HG03280 (cell line): ENCODE measurements at regions not wholly inside any gene's neighbourhood (a gene's known extent, or its start where the extent isn't known, plus 50 kb on each side); places are given as distances from the start of the nearest gene placed in this dataset.
"Not testable (repeated sequence)": the region's sequence is repeated elsewhere in the genome, so short reads cannot be mapped to it uniquely, and the experiment has no call there.

Experiments
- ATAC-seq: cut with Tn5 transposase; IDR thresholded peaks from one replicate; pipeline ENCODE4 v1.9.1; 2021; ENCODE audit warnings: mild to moderate bottlenecking, moderate library complexity; ENCODE audit not compliant: unreplicated experiment

DNA sequence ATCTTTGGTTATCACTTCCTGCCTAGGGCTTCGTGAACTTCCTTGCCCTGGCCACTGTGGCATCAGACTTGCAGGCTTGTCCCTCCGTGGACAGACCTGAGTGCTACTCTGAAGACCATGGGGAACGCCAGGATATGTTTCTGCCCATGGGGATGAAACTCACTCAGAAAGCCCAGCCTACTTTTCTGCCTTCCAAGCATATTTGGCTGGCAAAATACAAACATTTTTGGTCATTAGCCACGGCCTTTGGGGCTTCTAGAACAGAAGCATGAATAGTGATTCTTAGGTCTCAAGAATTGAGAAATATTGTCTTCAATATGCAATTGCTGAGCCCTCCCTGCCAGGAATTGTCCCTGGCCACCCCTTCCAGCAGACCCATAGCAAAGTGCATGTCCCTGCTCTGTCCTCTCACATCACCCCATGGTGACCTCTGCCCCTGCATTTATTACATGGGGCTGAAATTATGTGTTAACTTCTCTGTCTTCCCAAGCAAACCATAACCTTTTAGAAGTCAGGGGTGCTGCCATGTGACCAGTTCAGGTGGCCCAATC is 152.4 kb downstream of the OSR1 start:
- no peak for ATAC-seq

DNA sequence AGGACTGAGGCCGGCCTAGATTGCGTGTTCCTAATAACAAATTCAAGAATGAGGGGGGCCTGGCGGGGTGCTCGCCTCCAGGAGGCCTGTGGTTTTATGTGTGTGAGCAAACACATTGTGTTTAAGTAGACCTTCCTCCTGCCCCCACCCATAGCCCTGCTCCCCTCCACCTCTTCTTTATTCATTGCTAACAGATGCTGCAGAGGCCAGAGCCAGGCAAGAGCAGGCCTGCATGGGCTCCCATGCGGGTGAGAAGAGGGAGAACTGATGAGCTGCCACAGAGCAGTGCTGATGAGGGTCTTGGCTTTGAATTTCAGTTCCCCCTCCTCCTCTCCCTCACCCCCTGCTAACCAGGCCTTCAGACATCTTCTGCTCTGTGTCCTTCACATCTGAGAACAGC is 154.6 kb downstream of the OSR1 start:
- no peak for ATAC-seq

DNA sequence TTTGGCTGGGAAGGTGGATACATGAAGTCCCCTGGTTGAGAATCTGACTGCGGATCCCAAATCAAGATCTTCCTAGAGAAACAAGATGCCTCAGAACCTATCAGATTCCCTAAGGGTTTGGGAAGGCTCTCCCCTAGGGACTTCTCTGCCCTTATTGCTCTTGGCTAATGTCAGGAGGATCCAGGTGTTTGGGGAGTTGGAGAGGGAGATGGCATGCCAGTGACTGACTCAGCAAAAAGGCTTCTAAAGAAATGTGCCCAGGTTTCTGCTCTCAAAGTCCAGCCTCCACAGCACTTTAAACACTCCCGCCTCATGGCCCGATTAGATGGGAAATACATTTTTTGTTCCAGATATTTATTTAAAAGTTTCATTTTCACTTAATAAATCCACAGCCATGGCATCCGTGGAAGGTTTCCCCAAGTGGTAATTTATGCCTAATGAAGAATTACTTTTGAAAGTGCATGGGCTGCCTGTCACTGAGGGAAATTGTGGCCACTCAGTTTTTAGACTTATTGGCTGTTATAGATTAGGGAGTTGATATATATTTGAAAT is 156.4 kb downstream of the OSR1 start:
- no peak for ATAC-seq

DNA sequence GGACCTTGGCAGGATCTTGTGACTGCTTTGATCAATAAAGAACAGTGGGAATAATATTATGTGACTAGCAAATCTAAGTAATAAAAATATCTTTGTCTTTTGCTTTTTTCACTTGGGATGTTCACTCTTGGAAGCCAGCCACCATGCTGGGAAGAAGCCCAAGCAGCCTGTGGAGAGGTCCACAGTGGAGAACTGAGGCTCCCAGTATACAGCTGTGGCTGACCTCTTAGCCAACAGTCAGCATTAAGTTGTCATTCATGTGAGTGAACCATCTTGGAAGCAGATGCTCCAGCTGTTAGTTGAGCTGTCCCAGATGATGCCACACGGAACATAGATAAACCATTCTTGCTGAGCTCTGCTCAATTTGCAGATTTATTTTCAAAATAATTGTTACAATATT is 160.0 kb downstream of the OSR1 start:
- no peak for ATAC-seq

DNA sequence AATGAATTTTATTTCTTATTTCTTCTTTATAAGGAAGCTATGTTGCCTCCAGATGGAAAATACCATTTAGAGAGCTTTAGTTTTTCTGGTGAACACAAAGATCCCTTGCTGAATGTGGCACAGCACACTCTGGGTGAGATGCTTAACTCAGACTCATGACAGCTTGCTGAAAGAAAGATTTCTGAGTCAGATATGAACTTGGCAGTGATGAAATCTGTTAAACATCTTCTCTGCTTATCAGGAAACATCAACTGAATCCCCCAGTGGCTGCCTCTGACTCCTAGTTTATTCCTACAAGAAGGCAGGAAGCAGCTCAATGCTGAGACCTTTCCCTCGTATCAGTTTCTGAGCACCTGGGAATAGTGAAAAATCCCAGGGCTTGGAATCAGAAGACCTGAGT is 162.8 kb downstream of the OSR1 start:
- no peak for ATAC-seq

DNA sequence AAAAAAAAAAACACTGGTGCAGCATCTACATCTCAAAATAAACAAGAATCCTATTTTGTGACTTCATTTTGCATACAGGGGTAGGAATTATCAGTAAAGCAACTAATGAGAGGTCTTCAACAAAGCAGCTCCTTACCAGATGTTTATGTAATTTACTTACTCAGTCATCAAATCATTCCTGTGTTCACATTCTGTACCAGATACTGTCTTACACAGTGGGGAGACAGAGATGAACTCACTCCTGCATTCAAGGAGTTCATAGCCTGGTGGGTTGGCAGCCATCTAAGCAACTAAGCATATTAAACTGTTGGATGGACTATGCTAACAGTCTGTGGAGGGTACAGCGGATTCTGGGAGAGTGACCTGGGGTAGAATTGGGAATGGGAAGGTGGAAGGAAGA is 169.0 kb downstream of the OSR1 start:
- no peak for ATAC-seq

DNA sequence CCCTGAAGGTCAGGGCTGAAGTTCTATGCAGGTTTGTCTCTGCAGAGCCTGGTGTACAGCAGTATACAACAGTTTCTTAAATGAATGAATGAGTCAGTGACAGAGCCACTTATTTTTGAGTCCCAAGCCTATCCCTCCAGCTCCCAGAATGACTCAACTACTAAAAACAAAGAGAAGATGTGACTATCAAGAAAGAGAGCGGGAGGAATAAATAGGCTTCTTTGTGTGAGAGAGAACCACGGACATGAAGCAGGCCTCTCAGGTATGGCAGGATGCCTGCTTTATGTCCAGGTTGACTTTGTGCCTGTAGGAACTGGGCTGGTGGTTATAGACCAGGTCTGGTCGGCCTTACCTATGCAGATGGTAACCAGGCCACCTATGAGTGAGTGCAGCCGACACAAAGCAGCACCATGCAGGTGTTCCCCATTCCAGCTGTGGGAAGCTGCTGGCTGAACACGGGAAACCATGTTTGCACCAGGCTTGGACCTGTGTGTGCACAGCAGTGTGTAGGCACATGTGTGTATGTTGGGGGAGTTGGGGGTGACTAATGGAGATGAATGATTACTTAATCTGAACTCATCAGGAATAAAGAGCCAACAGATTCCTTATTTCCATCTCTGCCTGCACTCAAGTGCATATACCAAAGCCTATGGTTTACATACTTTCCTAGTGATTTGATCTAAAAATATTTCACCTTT is 171.0 kb downstream of the OSR1 start:
- no peak for ATAC-seq

DNA sequence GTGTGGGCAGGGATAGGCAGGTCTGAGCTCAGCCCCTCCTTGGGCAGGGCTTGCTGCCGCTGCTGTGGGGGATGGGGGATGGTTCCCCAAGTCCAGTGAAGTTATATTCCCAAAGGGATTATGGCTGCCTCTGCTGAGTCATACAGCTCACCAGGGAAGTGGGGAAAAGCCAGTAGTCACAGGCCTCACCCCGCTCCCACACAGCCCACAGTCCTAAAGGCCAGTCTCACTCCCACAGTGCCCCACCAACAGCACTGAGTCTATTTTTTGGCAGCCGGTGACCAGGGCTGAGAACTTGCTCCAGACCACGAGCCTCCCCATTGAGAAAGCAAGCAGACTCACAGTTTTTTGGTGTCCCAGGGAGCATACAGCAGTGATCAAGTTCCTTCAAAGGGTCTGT is 173.3 kb downstream of the OSR1 start:
- ATAC-seq, result no peak

DNA sequence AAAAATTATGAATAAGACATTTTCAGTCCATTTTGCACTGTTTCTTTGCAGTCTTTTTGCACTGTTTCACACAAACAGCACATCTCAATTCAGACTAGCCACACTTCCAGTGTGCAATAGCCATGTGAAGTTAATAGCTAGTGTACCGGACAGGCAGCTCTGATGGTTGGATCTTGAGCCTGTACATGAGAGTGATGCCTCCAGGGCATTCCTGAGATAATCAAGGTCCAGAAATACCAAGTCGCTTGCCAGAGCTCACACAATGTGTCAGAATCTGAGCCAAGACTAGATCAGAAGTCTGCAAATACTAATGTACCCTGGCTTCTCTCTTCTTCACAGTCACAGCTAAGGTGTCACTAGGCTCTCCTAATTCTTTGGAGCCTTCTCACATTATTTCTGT is 180.2 kb downstream of the OSR1 start:
- no peak for ATAC-seq

DNA sequence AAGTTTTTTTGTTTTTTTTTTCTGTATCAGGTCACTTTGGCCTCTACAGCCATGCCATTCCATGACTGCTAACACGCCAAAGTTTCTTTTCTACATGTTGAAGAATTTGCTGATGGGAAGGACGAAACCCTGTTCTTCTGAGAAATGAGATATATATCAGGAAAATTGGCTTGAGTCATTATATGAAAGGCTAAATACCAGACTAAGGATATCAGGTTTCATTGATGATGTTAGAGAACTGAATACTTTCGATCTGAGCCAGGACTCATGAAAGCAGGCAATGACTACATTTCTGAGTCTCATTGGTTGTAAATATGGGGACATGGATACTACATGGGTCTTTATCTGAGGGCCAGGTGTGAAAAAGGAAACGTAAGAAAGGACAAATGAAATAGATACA is 181.4 kb downstream of the OSR1 start:
- no peak for ATAC-seq

DNA sequence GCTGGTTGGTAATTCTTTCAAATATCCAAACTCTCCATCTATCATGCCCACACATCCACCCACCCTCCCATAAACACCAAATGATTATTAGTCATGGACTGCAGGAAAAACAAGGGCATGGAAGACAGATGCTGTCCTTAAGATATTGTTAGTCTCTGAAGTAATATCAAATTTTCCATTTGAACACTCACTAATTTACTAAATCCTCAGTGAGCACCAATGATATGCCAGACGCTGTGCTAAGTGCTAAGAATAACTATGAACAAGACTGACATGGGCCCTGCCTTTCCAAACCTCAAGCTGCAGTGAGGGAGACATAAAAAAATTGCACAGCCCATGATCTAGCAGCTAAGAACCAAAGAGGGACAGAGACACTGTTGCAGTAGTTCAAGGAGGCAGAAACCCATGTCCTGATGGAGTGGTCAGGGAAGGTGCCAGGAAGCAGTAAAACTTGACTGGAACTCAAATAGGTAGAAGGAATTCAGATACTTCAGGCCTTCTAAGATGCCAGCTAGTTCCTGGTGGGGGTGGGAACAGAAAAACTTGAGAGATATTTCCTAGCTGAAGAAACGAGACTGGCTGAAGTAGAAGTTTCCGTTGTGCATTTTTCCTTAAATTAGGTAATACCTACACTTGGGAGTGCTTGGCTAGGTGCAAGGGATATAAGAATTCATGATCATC is 182.1 kb downstream of the OSR1 start:
- no peak for ATAC-seq

DNA sequence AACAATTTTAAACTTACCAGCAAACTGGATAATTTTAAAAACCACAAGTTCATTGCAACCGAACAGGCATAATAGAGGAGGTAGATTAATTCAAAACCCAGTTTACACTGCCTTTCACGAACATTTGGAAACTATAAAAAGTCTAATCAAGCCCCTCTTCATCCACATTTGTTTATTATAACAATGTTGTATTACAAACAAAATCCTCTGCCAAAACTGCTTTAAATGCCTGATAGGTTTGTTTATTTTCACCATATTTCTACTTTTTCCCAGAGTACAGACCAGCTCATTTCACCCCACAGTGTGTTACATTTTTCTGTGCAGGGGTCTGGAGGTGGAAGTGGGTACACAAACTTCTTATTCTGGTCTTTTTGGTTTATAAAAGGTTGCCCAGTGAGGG is 184.2 kb downstream of the OSR1 start:
- ATAC-seq, result no peak

DNA sequence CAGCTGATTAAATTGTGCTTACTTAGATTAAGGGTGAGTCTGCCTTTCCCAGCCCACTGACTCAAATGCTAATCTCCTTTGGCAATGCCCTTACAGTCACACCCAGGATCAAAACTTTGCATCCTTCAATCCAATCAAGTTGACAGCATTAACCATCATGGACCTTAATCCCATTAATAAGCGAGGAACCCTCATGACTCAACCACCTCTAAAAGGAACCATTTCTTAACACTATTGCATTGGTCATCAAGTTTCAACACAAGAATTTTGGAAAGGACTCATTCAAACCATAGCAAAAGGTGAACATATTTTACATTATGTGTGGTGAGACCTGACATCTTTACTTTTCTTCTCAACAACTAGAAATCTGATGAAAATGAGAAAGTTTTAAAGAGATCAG is 187.0 kb downstream of the OSR1 start:
- no peak for ATAC-seq

DNA sequence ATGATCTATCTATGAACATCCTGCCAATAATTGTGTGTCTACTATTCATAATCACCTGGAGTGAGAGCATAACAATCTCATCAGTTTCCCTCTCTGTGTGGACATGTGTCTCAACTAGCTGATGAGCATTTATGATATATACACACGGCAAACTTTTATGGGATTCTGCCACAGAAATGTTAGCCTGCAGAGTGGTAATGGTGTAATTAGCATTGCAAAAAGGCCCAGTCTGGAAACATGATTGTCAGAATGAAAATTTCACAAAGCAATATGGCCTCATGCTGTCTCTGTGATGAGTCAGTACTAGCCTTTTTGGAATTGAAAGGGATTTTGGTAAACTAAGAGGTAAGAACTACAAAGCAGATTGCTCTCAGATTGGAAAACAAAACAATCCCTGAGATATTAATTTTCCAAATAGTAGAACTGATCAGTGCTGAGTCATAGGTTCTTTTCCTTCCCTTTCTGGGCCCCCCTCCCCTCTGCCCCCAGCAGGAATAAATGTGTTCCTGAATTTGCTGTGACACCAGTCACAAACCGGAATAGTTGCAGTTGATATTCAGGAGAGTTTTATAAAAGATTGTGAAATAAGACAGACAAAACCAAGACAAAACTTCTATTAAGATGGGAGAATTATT is 189.2 kb downstream of the OSR1 start:
- ATAC-seq, result no peak

DNA sequence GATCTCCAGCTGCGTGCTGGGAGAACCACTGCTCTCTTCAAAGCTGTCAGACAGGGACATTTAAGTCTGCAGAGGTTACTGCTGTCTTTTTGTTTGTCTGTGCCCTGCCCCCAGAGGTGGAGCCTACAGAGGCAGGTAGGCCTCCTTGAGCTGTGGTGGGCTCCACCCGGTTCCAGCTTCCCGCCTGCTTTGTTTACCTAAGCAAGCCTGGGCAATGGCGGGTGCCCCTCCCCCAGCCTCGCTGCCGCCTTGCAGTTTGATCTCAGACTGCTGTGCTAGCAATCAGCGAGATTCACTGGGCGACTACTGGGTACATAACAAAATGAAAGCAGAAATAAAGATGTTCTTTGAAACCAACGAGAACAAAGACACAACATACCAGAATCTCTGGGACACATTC is 194.3 kb downstream of the OSR1 start:
- ATAC-seq, result not testable (repeated sequence)

DNA sequence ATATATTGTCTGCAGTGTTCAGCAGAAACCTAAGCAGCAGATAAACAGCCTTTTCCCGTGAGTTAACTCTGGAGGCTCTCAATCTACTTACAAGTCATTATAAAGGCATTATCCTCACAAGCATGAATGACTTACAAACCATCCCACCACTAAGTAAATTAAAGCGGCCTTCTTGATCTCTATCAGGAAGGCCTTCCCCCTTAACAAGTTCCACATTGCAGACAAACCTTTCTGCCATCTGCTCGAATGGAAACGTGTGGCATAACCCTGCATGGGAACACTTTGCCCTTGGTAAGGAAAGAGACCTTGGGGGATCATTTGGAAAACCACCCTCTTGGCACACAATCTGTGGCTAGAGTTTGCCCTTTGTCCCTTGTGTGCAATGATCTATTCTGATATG is 199.5 kb downstream of the OSR1 start:
- ATAC-seq, result no peak

DNA sequence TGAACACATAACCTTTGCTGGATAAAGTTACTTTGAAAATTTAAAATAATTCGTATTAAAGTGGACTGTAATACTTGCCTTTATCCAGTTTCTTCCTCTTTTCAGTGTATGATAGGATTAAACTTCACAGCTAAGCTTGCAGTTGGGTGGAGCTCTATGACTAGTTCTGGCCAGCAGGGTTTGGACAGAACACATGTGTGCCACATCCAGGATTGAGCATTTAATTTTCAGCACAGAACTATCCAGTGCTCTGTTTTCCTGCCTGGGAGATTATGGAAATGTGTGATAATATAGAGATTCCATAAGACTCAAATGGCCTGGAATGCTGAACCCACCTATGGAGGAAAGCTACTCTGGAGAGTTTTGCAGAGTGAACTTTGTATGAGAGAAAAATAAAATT is 200.2 kb downstream of the OSR1 start:
- ATAC-seq, result no peak

DNA sequence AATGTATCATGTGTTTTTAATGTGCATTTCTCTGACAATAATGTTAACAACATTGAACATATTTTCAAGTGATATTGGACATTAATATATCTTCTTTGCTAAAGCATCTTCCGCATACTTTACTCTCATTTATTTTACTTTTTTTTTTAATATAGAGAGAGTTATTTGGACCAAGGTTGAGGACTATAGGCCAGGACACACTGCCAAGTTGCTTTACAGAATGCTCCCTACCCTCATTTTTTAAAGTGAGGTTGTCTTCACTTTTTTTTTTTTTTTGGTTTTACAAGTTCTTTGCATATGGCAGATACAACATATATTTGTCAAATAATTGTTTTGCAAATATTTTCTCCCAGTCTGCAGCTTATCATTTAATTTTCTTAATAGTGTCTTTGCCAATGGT is 201.8 kb downstream of the OSR1 start:
- ATAC-seq, result no peak

DNA sequence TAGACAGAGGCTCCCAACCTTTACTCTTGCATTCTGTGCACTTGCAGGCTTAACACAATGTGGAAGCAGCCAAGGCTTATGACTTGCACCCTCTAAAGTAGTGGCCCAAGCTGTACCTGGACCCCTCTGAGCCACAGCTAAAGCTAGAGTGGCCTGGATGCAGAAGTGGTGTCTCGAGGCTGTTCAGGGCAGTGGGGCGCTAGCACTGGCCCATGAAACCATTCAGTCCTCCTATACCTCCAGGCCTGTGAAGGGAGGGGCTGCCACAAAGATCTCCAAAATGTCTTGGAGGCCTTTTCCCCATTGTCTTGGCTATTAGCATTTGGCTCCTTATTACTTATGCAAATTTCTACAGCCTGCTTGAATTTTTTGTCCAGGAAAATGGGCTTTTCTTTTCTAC is 207.7 kb downstream of the OSR1 start:
- no peak for ATAC-seq

DNA sequence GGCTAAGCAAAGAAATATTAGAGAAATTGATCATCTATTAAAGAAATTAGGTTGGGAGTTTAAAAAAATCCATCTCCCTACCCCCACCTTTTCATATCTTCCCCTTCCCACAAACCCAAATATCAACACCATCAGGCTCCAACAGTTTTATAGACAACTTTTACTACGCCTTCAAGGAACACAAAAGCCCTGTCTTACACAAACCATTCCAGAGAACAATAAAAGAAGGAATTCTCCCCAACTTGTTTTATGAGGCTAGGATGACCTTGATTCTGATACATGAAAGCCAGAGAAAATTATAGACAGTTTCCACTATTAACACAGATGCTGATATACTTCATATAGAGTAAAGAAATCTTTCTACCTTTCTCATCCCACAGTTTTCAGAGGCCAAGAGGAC is 211.6 kb downstream of the OSR1 start:
- ATAC-seq, result no peak

DNA sequence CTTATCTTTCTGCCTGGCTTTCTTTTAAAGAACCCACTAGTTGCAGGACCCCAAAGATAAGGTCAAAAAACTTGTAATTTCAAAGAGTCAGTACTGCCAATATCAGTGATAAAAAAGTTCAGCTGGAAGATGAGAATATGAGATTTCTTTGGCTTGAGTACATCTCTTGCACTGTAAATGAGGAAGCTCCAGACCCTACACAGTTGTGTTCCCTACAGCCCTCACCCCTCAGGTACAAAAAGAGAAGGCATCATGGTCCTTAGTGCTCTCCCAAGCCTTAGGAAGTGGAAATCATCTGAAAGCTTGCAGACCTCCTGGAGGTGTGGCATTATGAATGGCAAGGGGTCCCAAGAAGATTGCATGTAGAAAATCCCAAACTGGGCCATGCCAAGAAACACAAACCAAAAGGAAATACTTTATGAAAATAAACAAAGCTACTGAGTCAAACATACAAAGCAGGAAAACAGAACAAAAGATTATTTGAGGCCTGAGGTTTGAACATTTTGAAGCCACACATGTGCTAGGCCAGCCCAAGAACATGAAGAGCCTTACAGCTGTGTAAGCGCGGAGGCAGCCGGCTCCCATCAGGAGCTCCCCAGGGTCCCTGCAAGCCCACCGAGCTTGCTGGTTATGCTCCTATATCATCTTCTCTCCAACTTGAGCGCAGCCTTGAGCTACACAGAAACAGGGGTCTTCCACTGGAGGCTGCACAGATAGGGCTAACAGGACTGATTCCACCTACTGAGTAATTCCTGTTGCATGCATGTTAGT is 217.0 kb downstream of the OSR1 start:
- no peak for ATAC-seq
